ENCODE measurements at regions not wholly inside any gene's neighbourhood (a gene's known extent, or its start where the extent isn't known, plus 50 kb on each side); places are given as distances from the start of the nearest gene placed in this dataset.

- ATAC-seq, result no peak
- TF ChIP-seq ZC3H10 (CRISPR knock-in tag; IDR thresholded peaks at IDR 0.05) (no peak), RARB (CRISPR knock-in tag; IDR thresholded peaks at IDR 0.05) (no peak), CSDC2 (CRISPR knock-in tag; IDR thresholded peaks at IDR 0.05) (no peak), PPARA (CRISPR knock-in tag; IDR thresholded peaks at IDR 0.05; ENCODE audit: borderline replicate concordance) (no peak), ZNF70 (CRISPR knock-in tag; IDR thresholded peaks at IDR 0.05) (no peak), BACH2 (CRISPR knock-in tag; IDR thresholded peaks at IDR 0.05; ENCODE audit: borderline replicate concordance) (no peak), ZFP3 (CRISPR knock-in tag; IDR thresholded peaks at IDR 0.05) (no peak), ZNF8 (CRISPR knock-in tag; IDR thresholded peaks at IDR 0.05) (no peak), CREB5 (CRISPR knock-in tag; IDR thresholded peaks at IDR 0.05; ENCODE audit: low read depth) (no peak), POU6F1 (CRISPR knock-in tag; IDR thresholded peaks at IDR 0.05; ENCODE audit: borderline replicate concordance, low read depth) (no peak), ZNF565 (CRISPR knock-in tag; conservative IDR thresholded peaks at IDR 0.05; ENCODE audit: low read depth) (no peak), CSRNP3 (CRISPR knock-in tag; IDR thresholded peaks at IDR 0.05) (no peak), SNAI2 (CRISPR knock-in tag; IDR thresholded peaks at IDR 0.05) (no peak), OSR1 (CRISPR knock-in tag; IDR thresholded peaks at IDR 0.05) (no peak)
These were observed 325.0 kb downstream of the ADCYAP1 start for GRCh38 chr18:1229634-1230033.

GRCh38 chr18:1232867-1233266 is 328.2 kb downstream of the ADCYAP1 start:
- TF ChIP-seq ZNF70 (CRISPR knock-in tag; IDR thresholded peaks at IDR 0.05) (no peak), BACH2 (CRISPR knock-in tag; IDR thresholded peaks at IDR 0.05; ENCODE audit: borderline replicate concordance) (no peak), ESRRG (CRISPR knock-in tag; IDR thresholded peaks at IDR 0.05) (no peak), ARNTL (CRISPR knock-in tag; IDR thresholded peaks at IDR 0.05; ENCODE audit: borderline replicate concordance, low read depth) (no peak), ISL1 (CRISPR knock-in tag; IDR thresholded peaks at IDR 0.05) (no peak), ZFP30 (CRISPR knock-in tag; IDR thresholded peaks at IDR 0.05) (no peak), RARB (CRISPR knock-in tag; IDR thresholded peaks at IDR 0.05) (no peak), PATZ1 (CRISPR knock-in tag; IDR thresholded peaks at IDR 0.05; ENCODE audit: borderline replicate concordance) (no peak), SNAI2 (CRISPR knock-in tag; IDR thresholded peaks at IDR 0.05) (no peak), ZC3H10 (CRISPR knock-in tag; IDR thresholded peaks at IDR 0.05) (no peak), GLIS3 (CRISPR knock-in tag; IDR thresholded peaks at IDR 0.05) (no peak), TOX (CRISPR knock-in tag; IDR thresholded peaks at IDR 0.05; ENCODE audit: borderline replicate concordance) (no peak), POU6F1 (CRISPR knock-in tag; IDR thresholded peaks at IDR 0.05; ENCODE audit: borderline replicate concordance, low read depth) (no peak), CSRNP3 (CRISPR knock-in tag; IDR thresholded peaks at IDR 0.05) (no peak)
- ATAC-seq, result no peak

- no peak for ATAC-seq
- TF ChIP-seq ZNF565 (CRISPR knock-in tag; conservative IDR thresholded peaks at IDR 0.05; ENCODE audit: low read depth) (no peak), TSHZ2 (CRISPR knock-in tag; IDR thresholded peaks at IDR 0.05) (no peak), ZNF70 (CRISPR knock-in tag; IDR thresholded peaks at IDR 0.05) (no peak), GLIS3 (CRISPR knock-in tag; IDR thresholded peaks at IDR 0.05) (no peak), PPARA (CRISPR knock-in tag; IDR thresholded peaks at IDR 0.05; ENCODE audit: borderline replicate concordance) (no peak), SNAI2 (CRISPR knock-in tag; IDR thresholded peaks at IDR 0.05) (no peak), ZFP30 (CRISPR knock-in tag; IDR thresholded peaks at IDR 0.05) (no peak), ZNF8 (CRISPR knock-in tag; IDR thresholded peaks at IDR 0.05) (no peak), CSRNP3 (CRISPR knock-in tag; IDR thresholded peaks at IDR 0.05) (no peak), TCF4 (CRISPR knock-in tag; IDR thresholded peaks at IDR 0.05; ENCODE audit: borderline replicate concordance) (no peak)
These were observed 336.0 kb downstream of the ADCYAP1 start for GRCh38 chr18:1240701-1241100.

Data from SK-N-SH treated with all-trans-retinoic acid at 6 μM for 48 hours (cell line).